Activated T-cell treated with anti-CD3 and anti-CD28 coated beads, Interleukin-2, amount 50 U/mL, for 1 hour (primary cell): ENCODE measurements at regions not wholly inside any gene's neighbourhood (a gene's known extent, or its start where the extent isn't known, plus 50 kb on each side); places are given as distances from the start of the nearest gene placed in this dataset.

ENCODE experiments used
- DNase-seq: peaks from one replicate; pipeline ENCODE4 v3.0.0-alpha.2; 2020

DNA sequence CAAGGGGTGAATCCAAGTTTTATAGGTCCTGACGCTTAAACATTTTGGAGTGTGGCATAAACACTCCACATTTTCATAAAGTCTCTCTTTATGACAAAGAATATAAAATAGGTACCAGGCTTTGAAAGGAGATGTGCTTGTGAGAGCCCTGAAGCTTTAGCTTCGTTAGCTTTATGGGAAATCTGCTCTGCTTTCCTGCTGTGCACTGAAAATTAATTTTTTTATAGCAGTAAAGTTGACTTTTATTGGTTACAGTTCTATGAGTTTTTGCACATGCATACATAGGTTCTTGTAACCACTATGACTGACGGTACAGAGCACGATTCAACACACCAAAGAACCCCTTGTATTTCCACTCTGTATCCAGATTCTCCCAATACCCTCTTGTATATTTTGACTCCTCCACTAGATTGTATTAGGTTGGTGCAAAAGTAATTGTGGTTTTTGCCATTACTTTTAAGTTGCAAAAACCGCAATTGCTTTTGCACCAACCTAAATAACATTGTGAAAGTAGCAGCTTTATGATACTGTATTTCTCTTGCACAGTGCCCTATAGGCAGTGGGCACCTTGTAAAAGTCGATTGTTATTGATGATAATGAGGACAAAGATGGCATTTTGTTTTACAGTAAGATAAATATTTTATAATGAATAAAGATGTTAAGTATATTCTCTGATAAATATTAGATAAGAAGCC lies 145.2 kb upstream of the AKIRIN2 start:
- DNase-seq = no peak

DNA sequence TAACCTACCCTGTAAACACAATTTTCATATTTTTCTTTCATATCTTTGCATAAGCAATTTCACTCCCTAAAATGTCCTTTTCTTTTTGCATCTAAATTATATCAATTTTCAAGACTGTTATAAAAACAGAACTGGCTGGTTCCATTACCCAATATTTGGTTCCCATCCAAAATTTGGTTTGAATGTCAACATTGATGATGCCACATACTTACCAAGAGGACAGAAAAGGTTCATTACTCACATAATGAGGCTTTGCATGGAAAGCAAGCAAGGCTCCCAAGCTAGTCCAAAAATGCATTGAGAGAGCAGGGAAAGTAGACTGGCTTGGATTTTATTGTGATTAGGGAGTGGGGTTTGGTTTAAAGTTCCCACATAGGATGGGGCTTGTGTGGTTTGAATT lies 144.4 kb upstream of the AKIRIN2 start:
- no peak for DNase-seq

DNA sequence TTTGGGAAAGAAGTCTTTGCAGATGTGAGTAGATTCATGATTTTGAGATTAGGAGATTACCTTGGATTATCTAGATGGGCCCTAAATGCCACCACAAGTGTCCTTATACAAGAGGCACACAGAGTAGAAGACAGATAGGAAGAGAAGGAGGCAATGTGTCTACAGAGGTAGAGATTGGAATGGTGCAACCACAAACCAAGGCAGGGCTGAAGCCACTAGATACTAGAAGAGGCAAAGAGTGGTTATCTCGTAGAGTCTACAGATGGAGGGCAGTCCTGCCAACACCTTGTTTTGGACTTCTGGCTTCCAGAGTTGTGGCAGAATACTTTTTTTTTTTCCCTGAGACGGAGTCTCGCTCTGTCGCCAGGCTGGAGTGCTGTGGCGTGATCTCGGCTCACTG lies 138.3 kb upstream of the AKIRIN2 start:
- DNase-seq = no peak

DNA sequence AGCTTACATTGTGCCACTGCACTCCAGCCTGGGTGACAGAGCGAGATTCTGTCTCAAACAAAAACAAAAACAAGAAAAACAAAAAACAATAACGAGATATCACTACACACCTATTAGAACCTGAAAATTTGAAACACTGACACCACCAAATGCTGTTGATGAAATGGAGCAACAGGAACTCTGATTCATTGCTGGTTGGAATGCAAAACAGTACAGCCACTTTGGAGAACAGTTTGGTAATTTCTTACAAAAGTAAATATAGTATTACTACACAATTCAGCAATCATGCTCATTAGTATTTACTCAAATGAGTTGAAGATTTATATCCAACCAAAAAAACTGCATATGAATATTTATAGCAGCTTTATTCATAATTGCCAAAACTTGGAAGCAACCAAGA lies 135.8 kb upstream of the AKIRIN2 start:
- DNase-seq = no peak

DNA sequence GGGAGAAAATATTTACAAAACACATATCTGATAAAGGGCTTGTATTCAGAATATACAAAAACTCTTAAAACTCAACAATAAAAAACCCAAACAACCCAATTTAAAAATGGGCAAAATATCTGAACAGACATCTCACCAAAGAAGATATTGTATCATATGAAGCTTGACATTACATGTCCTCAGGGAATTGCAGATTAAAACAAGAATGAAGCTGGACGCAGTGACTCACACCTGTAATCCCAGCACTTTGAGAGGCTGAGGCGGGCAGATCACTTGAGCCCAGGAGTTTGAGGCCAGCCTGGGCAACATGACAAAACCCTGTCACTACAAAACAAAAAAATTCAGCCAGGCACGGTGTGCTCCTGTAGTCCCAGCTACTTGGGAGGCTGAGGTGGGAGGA lies 135.4 kb upstream of the AKIRIN2 start:
- DNase-seq = no peak

DNA sequence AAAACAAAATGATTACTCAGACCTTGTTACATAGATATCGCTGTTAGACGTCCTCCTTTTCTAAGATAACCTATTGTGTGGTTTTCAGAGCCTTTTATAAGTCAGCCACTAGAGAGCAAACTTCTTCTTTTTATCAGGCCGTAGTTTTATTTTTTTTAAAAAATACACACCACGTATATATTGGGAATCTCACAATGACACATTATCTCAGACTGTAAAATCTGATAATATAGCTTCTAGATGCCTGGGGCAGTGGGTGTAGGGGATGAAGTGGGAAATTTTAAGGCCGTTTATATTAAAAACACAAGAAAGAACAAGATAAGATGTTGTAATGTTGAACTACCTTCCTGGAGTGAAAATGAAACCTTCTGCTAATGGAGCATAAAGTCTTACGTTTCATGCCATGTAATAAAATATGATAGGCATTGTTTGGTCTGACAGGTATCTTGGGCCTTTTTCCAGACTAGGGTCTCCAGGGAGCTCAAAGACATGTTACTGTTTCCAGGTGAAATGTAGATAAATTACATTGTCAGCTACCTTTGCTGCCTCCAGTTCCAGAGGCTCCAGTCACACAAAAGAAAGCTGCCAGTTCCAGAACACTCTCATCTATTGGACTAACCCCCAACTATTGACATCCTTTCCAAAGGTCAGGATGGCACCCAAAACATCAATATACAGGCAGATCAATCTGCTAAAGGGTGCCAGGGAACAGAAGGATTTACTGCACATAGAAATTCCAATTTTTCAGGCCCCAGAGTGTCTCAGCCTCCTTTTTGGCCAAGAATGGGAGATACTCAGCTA lies 130.2 kb upstream of the AKIRIN2 start:
- DNase-seq = no peak

DNA sequence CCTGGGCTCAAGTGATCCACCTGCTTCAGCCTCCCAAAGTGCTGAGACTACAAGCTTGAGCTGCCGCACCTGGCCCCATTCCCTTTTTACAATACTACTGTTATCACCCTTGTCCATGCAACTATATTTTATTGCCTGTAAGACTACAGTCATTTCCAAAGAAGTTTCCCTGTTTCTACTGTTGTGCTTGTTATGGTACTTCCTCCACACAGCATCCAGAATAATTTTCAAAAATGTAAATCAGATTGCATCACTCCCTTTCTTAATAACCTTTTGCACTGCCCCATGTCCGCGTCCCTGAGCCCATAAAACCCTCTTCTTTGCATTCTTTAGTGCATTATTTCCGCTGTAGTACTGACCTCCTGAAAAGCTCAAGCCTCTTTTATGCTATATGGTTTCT lies 128.9 kb upstream of the AKIRIN2 start:
- DNase-seq = no peak

DNA sequence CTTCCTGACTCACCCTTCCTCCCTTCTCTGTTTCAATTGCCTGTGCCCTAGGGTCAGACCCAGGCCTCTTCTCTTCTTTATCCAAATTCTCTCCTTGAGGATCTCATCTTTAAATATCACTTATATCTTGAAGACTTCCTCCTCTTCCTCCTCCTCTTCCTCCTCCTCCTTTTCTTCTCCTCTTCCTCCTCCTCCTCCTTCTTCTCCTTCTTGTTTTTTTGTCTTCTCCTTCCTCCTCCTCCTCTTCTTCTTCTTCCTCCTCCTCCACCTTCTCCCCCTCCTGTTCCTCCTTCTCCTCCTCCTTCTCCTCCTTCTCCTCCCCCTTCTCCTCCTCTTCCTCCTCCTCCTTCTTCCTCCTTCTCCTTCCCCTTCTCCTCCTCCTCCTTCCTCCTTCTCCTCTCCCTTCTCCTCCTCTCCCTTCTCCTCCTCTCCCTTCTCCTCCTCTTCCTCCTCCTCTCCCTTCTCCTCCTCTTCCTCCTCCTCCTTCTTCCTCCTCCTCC lies 127.6 kb upstream of the AKIRIN2 start:
- no peak for DNase-seq

DNA sequence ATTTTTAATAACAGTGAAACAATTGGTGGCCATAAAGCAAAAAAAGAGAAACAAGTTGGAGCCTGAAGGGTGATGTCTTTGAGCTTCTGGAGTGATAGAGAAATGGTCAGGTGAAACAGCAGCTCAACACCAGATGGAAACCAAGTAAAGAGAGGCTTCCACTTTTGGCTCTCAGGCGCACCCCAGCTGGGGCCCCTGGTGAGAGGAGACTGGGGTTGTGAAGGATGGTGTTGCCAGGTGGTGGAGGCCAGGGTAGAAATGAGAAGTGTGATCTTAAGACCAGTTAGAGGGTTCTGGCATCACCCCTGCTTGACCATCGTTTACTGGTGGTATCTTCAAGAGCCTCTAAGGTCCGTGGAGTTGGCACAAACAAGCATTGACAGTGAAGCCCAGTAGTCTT lies 126.0 kb upstream of the AKIRIN2 start:
- no peak for DNase-seq

DNA sequence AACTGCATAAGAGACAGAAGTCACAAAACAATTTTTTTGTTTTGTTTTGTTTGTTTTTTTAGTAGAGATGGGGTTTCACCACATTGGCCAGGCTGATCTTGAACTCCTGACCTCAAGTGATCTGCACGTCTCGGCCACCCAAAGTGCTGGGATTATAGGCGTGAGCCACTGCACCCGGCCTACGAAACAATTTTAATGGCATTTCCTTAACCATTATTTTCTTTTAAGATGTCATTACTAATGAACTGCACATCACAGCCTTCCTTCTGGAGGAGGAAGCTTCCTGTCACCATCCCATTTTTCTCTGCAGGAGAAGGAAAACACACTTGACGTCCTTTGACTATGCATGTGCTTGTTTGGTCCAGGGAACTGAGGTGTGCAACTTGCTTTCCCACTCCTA lies 125.3 kb upstream of the AKIRIN2 start:
- DNase-seq = no peak

DNA sequence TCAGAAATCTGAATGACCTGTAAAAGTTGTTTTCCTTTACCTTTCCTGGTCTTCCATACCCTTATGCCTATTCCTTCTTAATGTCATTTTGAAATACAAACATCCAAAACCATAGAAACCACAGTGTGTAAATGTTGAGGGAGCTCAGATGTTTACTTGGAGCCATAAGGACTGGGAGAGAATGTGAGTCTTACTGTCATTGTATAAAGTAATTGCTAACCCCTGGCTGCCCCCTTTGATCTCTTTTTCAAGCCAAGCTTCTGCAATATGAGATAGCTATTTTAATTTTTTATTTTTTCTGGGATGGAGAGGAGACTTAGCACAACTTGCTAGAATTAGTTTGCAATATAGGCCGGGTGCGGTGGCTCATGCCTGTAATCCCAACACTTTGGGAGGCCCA lies 124.4 kb upstream of the AKIRIN2 start:
- DNase-seq = no peak

DNA sequence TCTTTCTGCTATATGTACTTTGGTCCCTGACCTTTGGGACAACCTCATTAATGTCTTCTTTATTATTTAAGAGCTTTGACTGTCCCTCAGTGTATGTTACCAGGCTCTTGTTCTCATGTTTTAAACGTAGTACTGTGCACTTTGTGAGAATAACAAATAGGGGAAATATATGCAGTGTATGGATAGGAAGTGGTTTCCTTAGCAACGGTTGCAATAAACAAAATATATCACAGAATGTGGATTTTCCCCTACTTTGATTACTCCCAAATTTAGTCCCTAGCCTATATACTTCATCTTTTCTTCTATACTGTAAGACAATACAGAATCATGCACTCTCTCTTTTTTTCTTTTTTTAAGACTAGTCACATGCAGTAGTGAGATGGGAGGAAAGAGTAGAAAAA lies 123.8 kb upstream of the AKIRIN2 start:
- DNase-seq = no peak

DNA sequence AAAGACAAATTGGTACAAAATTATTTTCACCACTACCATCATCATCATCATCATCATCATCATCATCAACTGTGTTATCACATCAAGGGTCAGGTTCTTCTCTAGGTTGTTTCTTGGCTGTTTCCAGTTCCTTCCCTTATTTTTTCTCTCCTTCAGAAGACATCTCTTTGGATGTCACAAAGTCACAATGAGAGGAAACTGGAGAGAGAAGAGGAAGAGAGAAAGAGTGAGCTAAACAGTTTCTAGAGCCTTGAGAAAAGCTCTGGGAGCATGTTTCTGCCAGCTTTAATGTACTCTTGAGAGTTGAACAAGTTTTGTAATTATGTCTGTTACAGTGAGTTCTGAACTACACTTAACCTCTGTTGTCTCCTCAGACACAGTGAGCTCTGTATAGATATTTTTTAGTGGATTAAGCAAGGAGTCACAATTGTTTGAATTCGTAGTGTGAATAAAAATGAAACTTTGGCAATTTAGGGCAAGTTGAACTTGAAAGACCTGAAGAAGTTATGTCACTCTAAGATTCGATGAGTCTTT lies 123.0 kb upstream of the AKIRIN2 start:
- DNase-seq = no peak

DNA sequence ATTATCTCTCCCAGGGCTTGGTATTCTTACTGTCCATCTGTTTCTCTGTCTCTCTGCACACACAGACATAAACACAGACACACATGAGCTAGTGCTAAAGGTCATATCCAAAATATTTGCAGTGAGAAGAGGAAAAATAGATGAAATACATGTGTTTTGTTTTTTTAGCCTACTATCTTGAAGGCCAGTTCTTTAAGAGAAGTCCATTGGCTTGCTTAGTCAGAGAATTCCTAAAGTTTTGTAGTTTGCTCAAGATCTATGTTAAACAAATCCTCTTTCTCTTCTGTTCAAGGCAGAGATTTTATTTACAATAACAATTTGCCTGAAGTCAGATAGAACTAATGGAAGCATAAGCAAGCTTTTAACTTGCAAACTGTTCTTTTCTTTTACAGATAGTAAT lies 120.0 kb upstream of the AKIRIN2 start:
- no peak for DNase-seq

DNA sequence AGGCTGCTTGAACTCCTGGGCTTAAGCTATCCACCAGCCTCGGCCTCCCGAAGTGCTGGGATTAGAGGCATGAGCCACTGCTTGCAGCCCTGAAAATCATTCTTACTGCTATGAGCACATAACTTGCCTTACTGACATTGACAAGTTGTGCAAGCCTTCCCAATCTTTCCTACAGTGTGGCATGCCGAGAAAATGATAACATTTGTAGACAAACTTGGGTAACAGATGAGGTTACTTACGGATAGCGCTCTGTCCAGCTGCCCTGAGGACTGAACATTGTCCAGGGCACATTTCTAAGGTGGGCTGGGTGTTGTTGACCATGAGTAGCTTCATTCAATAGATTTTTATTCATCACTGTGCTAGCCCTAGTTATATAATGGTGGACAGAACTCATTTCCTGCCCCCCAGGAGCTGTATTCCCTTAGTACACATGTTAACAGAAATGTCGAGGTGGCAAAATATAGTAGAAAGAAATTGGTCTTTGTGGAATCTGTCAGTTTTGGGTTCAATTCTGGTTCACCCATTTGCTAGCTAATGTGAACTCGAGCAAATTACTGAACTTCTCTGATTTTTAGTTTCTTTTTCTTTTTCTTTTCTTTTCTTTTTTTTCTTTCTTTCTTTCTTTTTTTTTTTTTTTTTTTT lies 118.4 kb upstream of the AKIRIN2 start:
- no peak for DNase-seq

DNA sequence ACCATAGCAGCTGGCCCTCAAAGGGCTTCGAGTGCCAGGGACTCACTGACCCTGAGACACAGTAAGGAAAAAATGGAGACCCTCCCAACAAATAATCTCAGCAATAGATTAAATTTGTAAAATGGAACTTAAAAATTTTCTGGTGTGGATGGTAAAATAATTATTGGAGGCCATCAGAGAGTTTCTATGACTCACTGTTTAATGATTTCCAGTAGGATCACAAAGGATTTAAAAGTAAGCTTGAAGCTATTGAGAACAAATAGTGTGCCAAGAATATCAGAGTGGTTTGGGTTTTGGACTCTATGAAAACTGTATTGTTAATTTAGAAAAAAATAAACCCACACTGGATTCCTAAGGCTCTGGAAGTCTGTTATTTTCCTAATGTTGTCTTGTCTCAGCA lies 115.2 kb upstream of the AKIRIN2 start:
- DNase-seq = no peak

DNA sequence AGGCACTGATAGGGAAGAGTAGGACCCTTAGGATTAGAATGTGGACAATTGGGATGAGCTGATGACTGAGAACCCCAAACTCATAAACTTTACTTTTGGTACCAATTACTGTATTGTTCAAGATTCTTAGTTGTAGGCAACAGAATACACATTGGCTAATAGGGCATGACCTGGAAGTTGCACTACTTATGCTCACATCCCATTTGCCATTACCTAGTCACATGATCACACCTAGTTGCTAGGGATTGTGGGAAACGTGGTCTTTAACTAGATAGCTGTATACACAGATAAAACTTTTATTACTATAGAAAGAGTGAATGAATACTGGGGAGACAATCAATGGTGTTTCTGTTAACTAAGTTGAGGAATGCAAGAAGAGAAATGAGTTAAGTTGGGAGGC lies 113.4 kb upstream of the AKIRIN2 start:
- no peak for DNase-seq

DNA sequence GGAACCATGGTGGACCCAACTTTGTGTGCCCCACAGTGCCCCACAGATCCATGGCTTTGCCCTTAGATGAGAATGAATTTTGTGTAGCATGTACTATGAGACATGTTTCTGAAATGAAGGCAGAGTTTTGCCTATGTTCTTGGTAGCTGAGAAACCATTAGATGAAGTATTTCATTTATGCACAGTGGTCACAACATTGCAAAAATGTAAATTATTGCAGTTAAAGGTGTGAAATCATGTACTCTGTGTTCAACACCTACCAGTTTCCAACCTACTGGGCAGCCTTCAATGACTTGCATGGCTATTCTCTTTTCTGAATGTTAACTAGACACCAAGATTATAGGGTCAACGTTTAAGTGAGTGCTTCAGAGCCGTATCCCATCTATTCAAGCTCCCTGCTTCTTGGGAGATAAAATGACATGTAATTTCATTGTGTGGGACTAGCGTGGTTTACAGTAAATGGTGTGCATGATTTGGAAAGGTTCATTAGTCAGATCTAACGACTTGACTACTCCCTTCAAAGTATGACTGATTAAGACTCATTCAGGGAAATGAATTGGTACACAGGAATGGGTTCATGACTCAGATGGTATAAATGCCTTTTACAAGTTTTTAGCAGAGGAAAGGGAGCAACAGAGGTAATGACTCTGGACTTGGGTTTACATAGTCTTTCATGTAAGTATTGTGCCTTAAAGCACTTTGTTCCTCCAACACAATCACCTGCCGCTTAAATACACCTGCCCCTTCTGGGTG lies 106.1 kb upstream of the AKIRIN2 start:
- DNase-seq = no peak

DNA sequence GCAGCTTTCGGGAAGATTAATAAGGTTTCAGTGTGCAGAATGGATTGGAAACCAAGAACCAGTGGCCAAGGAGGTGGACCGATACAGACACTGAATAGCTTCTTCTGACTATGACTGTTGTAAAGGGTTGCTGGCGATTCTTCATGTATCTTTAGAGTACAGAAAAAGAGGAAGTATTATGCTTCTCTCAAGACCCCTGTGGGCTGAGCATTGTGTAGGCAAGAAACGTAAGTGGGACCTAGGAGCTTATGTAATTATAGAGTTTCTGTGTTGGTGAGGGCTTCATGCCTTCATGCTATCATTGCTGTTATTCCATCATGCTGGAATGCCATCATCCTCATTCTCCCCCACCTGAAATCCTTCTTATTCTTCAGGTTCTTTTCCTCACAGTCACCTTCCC lies 105.4 kb upstream of the AKIRIN2 start:
- no peak for DNase-seq

DNA sequence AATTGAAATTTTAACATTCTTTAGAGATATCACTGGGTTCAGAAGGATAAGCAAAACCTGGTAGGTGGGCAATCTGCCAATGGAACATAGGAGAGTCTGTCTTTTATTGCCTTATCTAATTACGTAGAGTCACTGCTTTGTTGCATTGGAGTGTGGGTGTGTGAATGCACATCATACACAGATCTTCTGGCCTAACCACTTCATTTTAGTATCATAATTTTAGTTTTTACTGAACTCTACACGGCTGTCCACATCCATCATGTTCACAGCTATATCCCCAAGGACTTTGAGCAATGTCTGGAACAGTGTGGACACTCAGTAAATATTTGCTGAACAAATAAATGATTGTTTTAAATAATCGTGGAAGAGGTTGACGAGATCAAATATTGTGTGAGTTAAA lies 104.6 kb upstream of the AKIRIN2 start:
- no peak for DNase-seq

DNA sequence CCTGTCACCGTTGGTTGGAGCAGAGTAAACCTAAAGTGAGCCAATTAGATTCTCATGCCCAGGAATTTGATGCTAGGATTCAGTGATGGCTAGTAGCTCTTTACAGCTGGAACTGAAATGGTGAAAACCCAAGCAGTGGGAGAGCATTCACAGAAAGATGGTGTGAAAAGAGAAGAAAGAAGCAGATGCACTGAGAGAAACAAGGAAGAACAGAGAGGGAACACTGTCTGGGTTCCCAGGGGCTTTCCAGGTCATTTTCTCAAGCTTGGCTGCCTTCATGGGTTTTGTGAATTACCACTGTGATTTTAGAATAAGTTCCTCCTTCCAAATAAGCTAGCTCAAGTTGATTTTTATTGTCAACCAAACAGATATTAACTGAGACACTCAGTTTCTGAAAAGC lies 104.1 kb upstream of the AKIRIN2 start:
- DNase-seq = no peak

DNA sequence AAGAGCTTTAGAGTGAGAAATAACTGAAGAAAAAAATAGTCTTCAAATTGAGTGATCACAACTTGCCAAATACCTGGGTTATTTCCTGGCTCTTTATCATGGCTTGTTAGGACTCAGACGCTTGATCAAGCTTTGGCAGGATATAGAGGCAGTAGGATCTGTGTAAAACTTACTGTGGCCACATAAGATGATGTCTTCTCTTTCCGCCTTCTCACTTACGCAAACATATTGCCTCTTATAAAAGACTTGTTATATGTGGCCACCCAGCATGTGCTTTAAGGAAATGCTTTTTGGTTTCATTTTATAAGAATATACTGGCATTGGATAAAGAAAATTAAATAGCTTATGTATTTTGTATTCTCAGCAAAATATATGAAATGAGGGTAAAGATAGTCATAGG lies 101.8 kb upstream of the AKIRIN2 start:
- DNase-seq = no peak

DNA sequence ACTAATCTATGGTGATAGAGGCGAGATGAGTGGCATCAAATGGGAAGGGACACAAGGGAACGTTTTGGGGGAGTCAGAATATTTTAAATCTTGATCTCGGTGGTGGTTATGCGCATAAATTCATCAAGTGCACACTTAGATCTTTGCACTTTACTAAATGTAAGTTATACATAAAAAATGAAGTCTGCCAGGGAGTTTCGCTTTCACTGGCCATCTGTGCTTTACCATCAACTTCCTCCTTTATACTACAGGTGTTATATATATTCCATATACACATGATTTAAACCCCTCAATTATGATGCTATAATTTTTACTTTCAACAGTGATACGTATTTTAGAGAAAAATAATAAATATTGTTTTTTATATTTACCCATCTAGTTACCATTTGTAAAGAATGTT lies 97.6 kb upstream of the AKIRIN2 start:
- DNase-seq = no peak
